ENCODE measurements at regions not wholly inside any gene's neighbourhood (a gene's known extent, or its start where the extent isn't known, plus 50 kb on each side); places are given as distances from the start of the nearest gene placed in this dataset.

DNA sequence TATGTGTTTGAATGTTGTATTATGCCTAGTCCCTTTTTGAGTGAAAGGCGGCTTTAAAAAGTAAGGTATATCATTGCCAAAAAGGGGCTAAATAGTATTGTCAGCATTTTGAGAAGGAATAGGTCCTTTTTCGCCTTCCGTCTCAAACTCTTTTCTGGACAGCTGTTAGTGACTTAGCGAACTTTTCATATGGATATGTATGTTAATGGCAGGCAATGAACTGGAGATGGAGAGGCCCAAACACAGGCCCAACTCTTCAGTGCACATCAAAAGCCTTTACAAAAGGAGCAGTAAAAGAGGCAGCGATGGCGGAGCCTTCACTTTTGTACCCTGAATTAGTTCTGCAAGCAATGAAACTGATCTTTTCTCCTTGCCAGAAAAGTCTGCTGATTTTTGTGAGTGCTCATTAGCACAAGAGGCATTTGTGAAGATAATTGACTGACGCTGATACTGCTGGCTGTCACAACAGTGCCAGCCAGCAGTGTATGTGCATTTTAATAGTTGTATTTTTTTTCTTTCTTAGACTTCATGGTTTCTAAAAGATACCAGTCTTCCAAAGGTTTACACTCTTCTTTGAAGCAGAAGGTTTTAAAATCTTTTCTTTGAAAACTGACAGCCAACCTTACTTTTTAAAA is 243.7 kb upstream of the SP8 start:
- no peak overlapping the region for H3K4me3 ChIP-seq (ENCODE audit: low read depth, poor library complexity, severe bottlenecking)
- 78 to 80% methylated on average over 7 of the region's 7 CpGs for whole genome bisulfite sequencing, 2 donors
- intact Hi-C loops (cut with DNase I; ENCODE audit: low total_unique reads) = no loop called here
- DNase-seq (ENCODE audit: low spot score in 2 of 2) = no peak
- no peak for TF ChIP-seq POLR2A (IDR thresholded peaks at IDR 0.05)
- TF ChIP-seq, protein P1, sequence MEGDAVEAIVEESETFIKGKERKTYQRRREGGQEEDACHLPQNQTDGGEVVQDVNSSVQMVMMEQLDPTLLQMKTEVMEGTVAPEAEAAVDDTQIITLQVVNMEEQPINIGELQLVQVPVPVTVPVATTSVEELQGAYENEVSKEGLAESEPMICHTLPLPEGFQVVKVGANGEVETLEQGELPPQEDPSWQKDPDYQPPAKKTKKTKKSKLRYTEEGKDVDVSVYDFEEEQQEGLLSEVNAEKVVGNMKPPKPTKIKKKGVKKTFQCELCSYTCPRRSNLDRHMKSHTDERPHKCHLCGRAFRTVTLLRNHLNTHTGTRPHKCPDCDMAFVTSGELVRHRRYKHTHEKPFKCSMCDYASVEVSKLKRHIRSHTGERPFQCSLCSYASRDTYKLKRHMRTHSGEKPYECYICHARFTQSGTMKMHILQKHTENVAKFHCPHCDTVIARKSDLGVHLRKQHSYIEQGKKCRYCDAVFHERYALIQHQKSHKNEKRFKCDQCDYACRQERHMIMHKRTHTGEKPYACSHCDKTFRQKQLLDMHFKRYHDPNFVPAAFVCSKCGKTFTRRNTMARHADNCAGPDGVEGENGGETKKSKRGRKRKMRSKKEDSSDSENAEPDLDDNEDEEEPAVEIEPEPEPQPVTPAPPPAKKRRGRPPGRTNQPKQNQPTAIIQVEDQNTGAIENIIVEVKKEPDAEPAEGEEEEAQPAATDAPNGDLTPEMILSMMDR (IDR thresholded peaks at IDR 0.05) = no peak

DNA sequence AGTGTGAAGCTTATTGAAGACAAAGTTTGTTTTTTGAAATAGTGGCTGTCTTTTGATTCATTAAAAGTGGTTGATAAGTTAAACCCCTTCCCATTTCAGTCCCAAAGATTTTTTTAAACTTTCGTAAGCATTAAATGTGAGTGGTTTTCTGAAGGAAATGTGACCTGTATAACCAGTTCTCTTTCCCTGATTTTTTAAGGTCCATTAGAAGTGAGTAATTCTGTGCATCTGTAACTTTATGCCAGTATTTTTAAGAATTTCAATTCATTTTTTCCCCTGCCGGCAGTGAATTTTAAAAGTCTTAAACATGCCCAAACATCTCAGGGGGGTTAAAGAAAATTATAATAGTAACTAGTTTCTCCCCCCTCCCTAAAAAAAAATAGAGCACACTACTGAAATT is 254.6 kb upstream of the SP8 start:
- intact Hi-C loops (cut with DNase I; ENCODE audit: low total_unique reads) = no loop called here
- 75 to 85% methylated on average over 2 of the region's 2 CpGs for WGBS, 2 donors
- TF ChIP-seq, protein P1 (IDR thresholded peaks at IDR 0.05) = no peak
- TF ChIP-seq POLR2A (IDR thresholded peaks at IDR 0.05) = no peak

DNA sequence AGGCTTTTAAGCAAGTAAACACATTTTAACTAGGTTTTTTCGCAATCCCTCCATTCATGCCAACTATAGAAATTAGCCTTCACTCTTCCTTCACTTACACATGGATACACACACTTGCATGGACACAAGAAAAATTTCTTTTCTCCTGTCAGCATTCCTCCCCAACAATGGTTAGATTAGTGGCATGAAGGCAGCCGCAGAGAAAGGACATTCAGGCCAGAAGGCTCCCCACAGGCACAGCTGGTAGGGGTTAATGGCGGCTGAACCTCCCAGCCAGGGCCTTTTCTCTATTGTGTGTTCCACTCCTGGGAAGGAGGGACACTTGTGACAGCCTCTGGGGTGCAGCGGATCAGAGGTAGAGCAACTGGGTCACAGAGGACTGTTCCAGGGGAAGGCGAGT is 255.0 kb upstream of the SP8 start:
- no peak for DNase-seq (ENCODE audit: low spot score in 2 of 2)
- 64 to 76% methylated on average over 5 of the region's 5 CpGs for WGBS, 2 donors
- H3K4me3 ChIP-seq (ENCODE audit: low read depth, poor library complexity, severe bottlenecking) = no peak overlapping the region
- TF ChIP-seq, protein P1 (IDR thresholded peaks at IDR 0.05) = no peak
- no peak for TF ChIP-seq POLR2A (IDR thresholded peaks at IDR 0.05)
- intact Hi-C loops (cut with DNase I; ENCODE audit: low total_unique reads) = no loop called here

More for the DNA sequence above, 254.6 kb upstream of the SP8 start:
- DNase-seq (ENCODE audit: low spot score in 2 of 2) = no peak
- no peak overlapping the region for H3K4me3 ChIP-seq (ENCODE audit: low read depth, poor library complexity, severe bottlenecking)

DNA sequence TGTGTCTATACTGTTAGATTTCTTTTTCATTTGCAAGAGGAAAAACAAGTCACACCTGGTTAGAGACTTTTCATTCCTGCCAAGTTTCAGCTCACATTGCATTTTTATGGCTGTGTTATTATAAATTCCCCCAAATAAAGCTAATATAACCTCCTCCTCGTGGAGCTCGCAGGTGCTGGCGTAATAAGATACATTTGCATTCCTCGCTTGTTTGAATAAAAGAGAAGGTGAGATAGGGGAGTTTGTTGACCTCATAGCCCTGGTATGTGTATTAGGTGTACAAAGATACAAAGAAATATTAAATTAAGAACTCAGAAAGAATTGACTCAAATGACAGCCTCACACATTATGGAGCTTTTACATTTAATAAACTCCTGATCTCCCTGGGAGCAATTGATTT is 257.7 kb upstream of the SP8 start:
- no peak overlapping the region for H3K4me3 ChIP-seq (ENCODE audit: low read depth, poor library complexity, severe bottlenecking)
- intact Hi-C loops (cut with DNase I; ENCODE audit: low total_unique reads) = no loop called here
- TF ChIP-seq, protein P1 (IDR thresholded peaks at IDR 0.05) = no peak
- no peak for TF ChIP-seq POLR2A (IDR thresholded peaks at IDR 0.05)
- 45 to 52% methylated on average over 4 of the region's 4 CpGs for WGBS, 2 donors
- DNase-seq (ENCODE audit: low spot score in 2 of 2) = no peak

DNA sequence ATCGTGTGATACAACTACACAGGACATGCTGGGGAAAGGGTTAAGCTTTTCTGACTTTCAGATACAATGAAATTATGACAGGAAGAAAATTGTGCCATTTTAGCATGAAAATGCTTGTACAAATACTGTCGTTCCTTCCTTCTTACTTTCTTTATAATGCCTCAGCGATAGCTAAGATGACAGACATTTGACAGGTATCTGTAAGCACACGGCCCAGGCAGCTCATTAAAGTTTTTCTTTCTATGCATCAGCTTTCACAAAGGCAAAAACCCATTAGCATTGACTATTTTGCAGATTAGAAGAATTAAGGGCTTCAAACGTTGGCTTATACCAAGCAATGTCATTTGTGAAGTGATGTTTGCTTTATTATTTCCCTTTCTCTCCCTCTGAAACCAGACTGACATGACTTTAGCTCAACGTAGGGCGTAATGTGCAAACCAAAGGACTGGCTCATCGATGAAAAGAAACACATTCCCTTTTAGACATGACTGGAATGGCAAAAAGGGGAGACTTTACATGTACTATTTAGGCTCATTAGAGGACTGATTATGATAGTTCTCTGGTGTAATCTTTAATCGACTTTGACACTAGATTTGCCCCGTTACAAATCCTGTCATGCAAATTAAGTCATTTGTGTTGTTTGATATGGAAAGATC is 258.4 kb upstream of the SP8 start:
- no peak overlapping the region for H3K4me3 ChIP-seq (ENCODE audit: low read depth, poor library complexity, severe bottlenecking)
- 64% methylated on average over 10 of the region's 10 CpGs for WGBS, 2 donors
- intact Hi-C loops (cut with DNase I; ENCODE audit: low total_unique reads) = no loop called here
- DNase-seq (ENCODE audit: low spot score in 2 of 2) = no peak
- TF ChIP-seq POLR2A (IDR thresholded peaks at IDR 0.05) = no peak
- TF ChIP-seq, protein P1 (IDR thresholded peaks at IDR 0.05) = no peak

All from lower leg skin (tissue), 4 donors.